Mucosa of gallbladder (tissue), 1 donor: ENCODE measurements at regions not wholly inside any gene's neighbourhood (a gene's known extent, or its start where the extent isn't known, plus 50 kb on each side); places are given as distances from the start of the nearest gene placed in this dataset.

Source experiments
- DNase-seq: peaks from one replicate; pipeline ENCODE4 v3.0.0-alpha.2; 2020; ENCODE audit warnings: low spot score
- donor health status: DM: no; HTN: no; CAD: no.

GRCh38 chr11:130737041-130737830 is 179.0 kb downstream of the SNX19 start:
- no peak for DNase-seq

GRCh38 chr11:130737866-130738431 is 178.3 kb downstream of the SNX19 start:
- peak; percentile 74 for DNase-seq

- DNase-seq: no peak
These were observed 177.7 kb downstream of the SNX19 start for GRCh38 chr11:130738611-130739010.

GRCh38 chr11:130740819-130741218 is 175.5 kb downstream of the SNX19 start:
- no peak for DNase-seq

- no peak for DNase-seq
These were observed 171.5 kb downstream of the SNX19 start for GRCh38 chr11:130744794-130745193.

GRCh38 chr11:130749216-130749615 is 167.1 kb downstream of the SNX19 start:
- no peak for DNase-seq

- no peak for DNase-seq
These were observed 155.7 kb downstream of the SNX19 start for GRCh38 chr11:130760515-130761125.

- no peak for DNase-seq
These were observed 154.6 kb downstream of the SNX19 start for GRCh38 chr11:130761560-130762220.

GRCh38 chr11:130762638-130763037 is 153.6 kb downstream of the SNX19 start:
- DNase-seq: no peak

GRCh38 chr11:130763087-130763980 is 152.9 kb downstream of the SNX19 start:
- DNase-seq: no peak

- DNase-seq: no peak
These were observed 150.9 kb downstream of the SNX19 start for GRCh38 chr11:130765406-130765805.

GRCh38 chr11:130765951-130766649 is 150.2 kb downstream of the SNX19 start:
- no peak for DNase-seq

- no peak for DNase-seq
These were observed 149.4 kb downstream of the SNX19 start for GRCh38 chr11:130766650-130767565.

- DNase-seq: no peak
These were observed 146.3 kb downstream of the SNX19 start for GRCh38 chr11:130769782-130770535.

GRCh38 chr11:130771708-130772107 is 144.6 kb downstream of the SNX19 start:
- DNase-seq: no peak

- DNase-seq: peak; percentile 45
These were observed 143.7 kb downstream of the SNX19 start for GRCh38 chr11:130772266-130773227.

GRCh38 chr11:130773244-130773820 is 142.9 kb downstream of the SNX19 start:
- DNase-seq: no peak
